Breast epithelium (tissue), 4 donors: ENCODE measurements at regions not wholly inside any gene's neighbourhood (a gene's known extent, or its start where the extent isn't known, plus 50 kb on each side); places are given as distances from the start of the nearest gene placed in this dataset.
"Not testable (repeated sequence)": the region's sequence is repeated elsewhere in the genome, so short reads cannot be mapped to it uniquely, and the experiment has no call there.

Source experiments
- DNase-seq, 2 donors: peaks; one replicate each; pipeline ENCODE4 v3.0.0-alpha.2; 2019; ENCODE audit warnings: low spot score in 2 of 2
- H3K27ac ChIP-seq, 2 donors: fragments of 200-600 bp; sonication (generic) in 1 of 2; one replicate each; pipeline ENCODE4 v1.5.1; 2016 to 2019; ENCODE audit warnings: mild to moderate bottlenecking in 1 of 2
- H3K27me3 ChIP-seq, 2 donors: fragments of 200-600 bp; sonication (generic) in 1 of 2; one replicate each; pipeline versions ENCODE4 v1.5.1 to v1.6.0; 2017 to 2019; ENCODE audit warnings: control low read depth in 1 of 2, mild to moderate bottlenecking in 1 of 2
- H3K36me3 ChIP-seq: fragments of 200-600 bp; one replicate; pipeline ENCODE4 v1.5.1; 2019
- H3K4me1 ChIP-seq, 2 donors: fragments of 200-600 bp; sonication (generic); one replicate each; pipeline ENCODE4 v1.5.1; 2016 to 2019; ENCODE audit warnings: control low read depth in 1 of 2
- H3K4me3 ChIP-seq, 3 donors: fragments of 200-600 bp; sonication (generic); 1 replicate in 2 of 3; 2 replicates in 1 of 3; pipeline ENCODE4 v1.5.1; 2016 to 2019; ENCODE audit warnings: mild to moderate bottlenecking in 3 of 3, moderate library complexity in 2 of 3
- H3K9me3 ChIP-seq, 2 donors: fragments of 200-600 bp; sonication (generic) in 1 of 2; one replicate each; pipeline ENCODE4 v1.5.1; 2016 to 2019; ENCODE audit warnings: control low read depth in 1 of 2
- POLR2A ChIP-seq: fragments of 450-650 bp; IDR thresholded peaks from one replicate; pipeline ENCODE4 v1.6.1; 2016; ENCODE audit warnings: antibody characterized with exemption, mild to moderate bottlenecking, moderate library complexity
- POLR2AphosphoS5 ChIP-seq, 3 donors: sonication (generic); formaldehyde crosslinking; IDR thresholded peaks; one replicate each; pipeline ENCODE4 v1.6.1; 2017; ENCODE audit warnings: antibody characterized with exemption in 3 of 3
- intact Hi-C: fragments of 100-400 bp; cut with DNase I; formaldehyde crosslinking; loops from one replicate; pipeline ENCODE4 v1.15.1; 2023; ENCODE audit warnings: low total_unique reads
- TF ChIP-seq, protein P1 (sequence below), 3 donors: fragments of 450-650 bp; IDR thresholded peaks; one replicate each; pipeline ENCODE4 v1.5.1; 2016 to 2017; ENCODE audit warnings: antibody characterized with exemption in 3 of 3, mild to moderate bottlenecking in 3 of 3, moderate library complexity in 3 of 3

DNA sequence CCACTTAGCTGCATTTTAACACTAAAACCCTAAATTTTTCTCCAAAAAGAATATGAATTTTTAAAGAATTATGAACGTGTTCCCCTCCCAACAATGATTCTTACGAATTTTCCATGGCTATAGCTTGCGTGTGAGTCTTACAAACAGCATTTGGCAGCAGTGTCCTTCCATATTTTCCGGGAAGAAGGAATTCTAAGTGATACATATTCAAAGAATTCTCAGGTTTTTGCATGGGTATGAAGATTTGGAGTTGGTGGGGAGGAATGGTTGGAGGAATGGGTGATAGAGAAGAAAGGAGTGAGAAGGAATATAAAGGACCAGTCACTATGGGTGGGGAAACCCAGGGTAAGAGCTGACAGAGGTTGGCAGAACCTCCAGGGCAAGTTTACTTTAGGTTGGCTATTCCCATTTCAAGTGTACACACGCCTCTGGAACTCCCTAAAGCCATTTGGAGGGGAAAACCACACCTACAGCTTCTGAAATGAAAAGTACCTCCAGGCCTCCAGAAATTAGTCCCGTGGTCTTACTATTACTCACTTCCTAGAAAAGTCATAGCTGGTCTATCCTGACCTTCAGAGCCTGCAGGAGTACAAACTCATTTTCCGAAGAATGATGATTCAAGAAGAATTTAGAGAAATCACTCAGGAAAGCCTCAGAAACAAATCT, 420.8 kb upstream of the DIPK2B start:
- intact Hi-C loops, result no loop called here

DNA sequence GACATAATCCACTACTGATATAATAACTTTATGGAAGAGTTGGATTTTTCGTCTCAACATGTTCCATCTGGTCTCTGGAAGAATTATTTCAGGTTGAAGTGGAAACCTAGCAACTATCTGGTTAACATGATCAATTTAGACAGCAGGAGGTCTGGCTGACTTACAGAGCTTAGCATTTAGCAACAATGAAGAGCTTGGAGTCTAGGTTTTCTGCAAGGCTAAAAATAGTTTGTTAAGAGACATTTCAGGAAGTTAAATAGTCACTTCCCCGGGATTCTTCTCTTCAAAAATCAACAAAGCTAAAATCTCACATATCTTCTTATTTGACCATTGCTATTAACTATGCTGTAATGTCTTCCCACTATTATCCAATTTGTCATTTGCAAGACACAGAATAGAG, 418.6 kb upstream of the DIPK2B start:
- Histone ChIP-seq H3K4me3 (no peak overlapping the region), H3K27ac (no peak overlapping the region), H3K4me1 (no peaks in the 10 kb centered on the region), H3K36me3 (no peaks in the 10 kb centered on the region), H3K27me3 (peaks cover 0 to 17% of the 10 kb centered on the region in 2 donors), H3K9me3 (no peaks in the 10 kb centered on the region)
- intact Hi-C loops, result no loop called here
- no peak for DNase-seq
- TF ChIP-seq, protein P1, sequence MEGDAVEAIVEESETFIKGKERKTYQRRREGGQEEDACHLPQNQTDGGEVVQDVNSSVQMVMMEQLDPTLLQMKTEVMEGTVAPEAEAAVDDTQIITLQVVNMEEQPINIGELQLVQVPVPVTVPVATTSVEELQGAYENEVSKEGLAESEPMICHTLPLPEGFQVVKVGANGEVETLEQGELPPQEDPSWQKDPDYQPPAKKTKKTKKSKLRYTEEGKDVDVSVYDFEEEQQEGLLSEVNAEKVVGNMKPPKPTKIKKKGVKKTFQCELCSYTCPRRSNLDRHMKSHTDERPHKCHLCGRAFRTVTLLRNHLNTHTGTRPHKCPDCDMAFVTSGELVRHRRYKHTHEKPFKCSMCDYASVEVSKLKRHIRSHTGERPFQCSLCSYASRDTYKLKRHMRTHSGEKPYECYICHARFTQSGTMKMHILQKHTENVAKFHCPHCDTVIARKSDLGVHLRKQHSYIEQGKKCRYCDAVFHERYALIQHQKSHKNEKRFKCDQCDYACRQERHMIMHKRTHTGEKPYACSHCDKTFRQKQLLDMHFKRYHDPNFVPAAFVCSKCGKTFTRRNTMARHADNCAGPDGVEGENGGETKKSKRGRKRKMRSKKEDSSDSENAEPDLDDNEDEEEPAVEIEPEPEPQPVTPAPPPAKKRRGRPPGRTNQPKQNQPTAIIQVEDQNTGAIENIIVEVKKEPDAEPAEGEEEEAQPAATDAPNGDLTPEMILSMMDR (IDR thresholded peaks at IDR 0.05), result no peak
- no peak for TF ChIP-seq POLR2A
- TF ChIP-seq POLR2AphosphoS5 (IDR thresholded peaks at IDR 0.05), result no peak

More for the DNA sequence above, 420.8 kb upstream of the DIPK2B start:
- H3K4me3 ChIP-seq, result no peak overlapping the region
- peak overlapping the region; percentile 46 to 62 for H3K27ac ChIP-seq
- peaks cover 0 to 17% of the 10 kb centered on the region in 2 donors for H3K27me3 ChIP-seq
- TF ChIP-seq POLR2A (no peak), POLR2AphosphoS5 (IDR thresholded peaks at IDR 0.05) (no peak)
- TF ChIP-seq, protein P1 (IDR thresholded peaks at IDR 0.05), result no peak
- no peaks in the 10 kb centered on the region for H3K36me3 ChIP-seq
- no peaks in the 10 kb centered on the region for H3K9me3 ChIP-seq
- DNase-seq, result no peak
- H3K4me1 ChIP-seq, result no peaks in the 10 kb centered on the region

DNA sequence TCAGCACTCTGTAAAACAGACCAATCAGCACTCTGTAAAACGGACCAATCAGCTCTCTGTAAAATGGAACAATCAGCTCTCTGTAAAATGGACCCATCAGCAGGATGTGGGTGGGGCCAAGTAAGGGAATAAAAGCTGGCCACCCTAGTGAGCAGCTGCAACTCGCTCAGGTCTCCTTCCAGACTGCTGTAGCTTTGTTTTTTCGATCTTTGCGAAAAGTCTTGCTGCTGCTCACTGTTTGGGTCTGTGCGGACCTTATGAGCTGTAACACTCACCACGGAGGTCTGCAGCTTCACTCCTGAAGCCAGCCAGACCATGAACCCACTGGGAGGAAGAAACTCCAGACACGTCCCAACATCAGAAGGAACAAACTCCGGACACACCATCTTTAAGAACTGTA, 414.9 kb upstream of the DIPK2B start:
- H3K27ac ChIP-seq, H3K4me3 ChIP-seq, DNase-seq, H3K36me3 ChIP-seq, intact Hi-C loops, H3K4me1 ChIP-seq: not testable (repeated sequence)
- H3K9me3 ChIP-seq, result peaks cover 4 to 16% of the 10 kb centered on the region in 2 donors
- peaks cover 0 to 16% of the 10 kb centered on the region in 2 donors for H3K27me3 ChIP-seq

DNA sequence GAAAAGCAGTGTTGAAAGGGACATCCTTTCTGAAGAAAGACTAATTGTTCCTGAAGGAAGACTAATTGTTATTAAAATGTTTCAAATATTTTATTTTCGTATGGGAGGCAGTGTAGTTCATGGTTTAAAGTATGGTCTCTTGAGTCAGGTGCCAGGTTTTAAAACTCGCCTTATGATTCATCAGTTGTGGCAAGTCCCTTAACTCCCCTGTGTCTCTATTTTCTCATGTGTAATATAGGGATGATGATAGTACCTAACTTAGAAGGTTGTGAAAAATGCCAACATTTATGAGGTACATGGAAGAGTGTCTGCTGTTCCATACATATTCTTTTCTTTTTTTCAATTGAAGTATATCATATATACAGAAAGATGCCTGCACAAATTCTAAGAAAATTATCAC, 414.2 kb upstream of the DIPK2B start:
- no peaks in the 10 kb centered on the region for H3K36me3 ChIP-seq
- no peak overlapping the region for H3K27ac ChIP-seq
- intact Hi-C loops, result no loop called here
- H3K4me1 ChIP-seq, result no peaks in the 10 kb centered on the region
- H3K4me3 ChIP-seq, result no peak overlapping the region
- no peak for DNase-seq
- H3K27me3 ChIP-seq, result peaks cover 0 to 23% of the 10 kb centered on the region in 2 donors
- TF ChIP-seq, protein P1 (IDR thresholded peaks at IDR 0.05), result no peak
- TF ChIP-seq POLR2A (no peak), POLR2AphosphoS5 (IDR thresholded peaks at IDR 0.05) (no peak)
- peaks cover 7 to 16% of the 10 kb centered on the region in 2 donors for H3K9me3 ChIP-seq

DNA sequence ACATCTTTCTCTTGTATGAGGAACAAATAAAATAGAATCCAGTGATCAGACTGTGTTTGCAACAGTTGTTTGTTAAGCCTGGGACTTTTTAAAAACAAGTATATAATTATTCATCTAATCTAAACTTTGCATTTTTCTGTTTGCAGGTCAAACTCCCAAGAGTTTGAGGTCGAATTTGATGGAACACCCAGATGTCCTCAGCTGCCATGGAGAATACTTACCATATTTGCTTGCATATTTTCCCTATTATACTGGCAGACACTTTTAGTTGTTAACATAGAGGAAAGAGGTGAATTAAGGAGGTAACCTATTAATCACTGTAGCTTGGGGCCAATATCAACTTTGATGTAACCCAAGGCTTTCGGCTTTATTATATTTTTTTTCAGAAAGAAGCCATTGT, 401.5 kb upstream of the DIPK2B start:
- Histone ChIP-seq H3K27ac (no peak overlapping the region), H3K4me3 (no peak overlapping the region), H3K9me3 (peaks cover 0 to 9% of the 10 kb centered on the region in 2 donors), H3K36me3 (no peaks in the 10 kb centered on the region), H3K4me1 (no peaks in the 10 kb centered on the region), H3K27me3 (peaks cover 0 to 20% of the 10 kb centered on the region in 2 donors)
- DNase-seq, result no peak
- TF ChIP-seq, protein P1 (IDR thresholded peaks at IDR 0.05), result no peak
- no peak for TF ChIP-seq POLR2AphosphoS5 (IDR thresholded peaks at IDR 0.05)
- TF ChIP-seq POLR2A, result no peak
- intact Hi-C loops, result loop anchor here (5.0 kb wide), 1 partner anchor 370 kb away; no protein-coding TSS in a partner anchor
